GM18867 (cell line): ENCODE measurements at regions not wholly inside any gene's neighbourhood (a gene's known extent, or its start where the extent isn't known, plus 50 kb on each side); places are given as distances from the start of the nearest gene placed in this dataset.
A peak's percentile ranks its signal among the peaks of the same experiment; 100 is the strongest.
"Not testable (repeated sequence)": the region's sequence is repeated elsewhere in the genome, so short reads cannot be mapped to it uniquely, and the experiment has no call there.

Experiments
- ATAC-seq: cut with Tn5 transposase; IDR thresholded peaks from one replicate; pipeline ENCODE4 v1.9.1; 2021; ENCODE audit warnings: mild to moderate bottlenecking, moderate library complexity; ENCODE audit not compliant: unreplicated experiment

- not testable (repeated sequence) for ATAC-seq
Measured at GRCh38 chr5:112026879-112027278, 269.9 kb upstream of the NREP start.

GRCh38 chr5:112025757-112026156 is 268.8 kb upstream of the NREP start:
- ATAC-seq = peak; percentile 90

GRCh38 chr5:112024769-112025168 is 267.8 kb upstream of the NREP start:
- ATAC-seq = no peak

- ATAC-seq = no peak
Measured at GRCh38 chr5:112024221-112024620, 267.2 kb upstream of the NREP start.

GRCh38 chr5:112023766-112024165 is 266.8 kb upstream of the NREP start:
- ATAC-seq = no peak

GRCh38 chr5:112018846-112019245 is 261.9 kb upstream of the NREP start:
- no peak for ATAC-seq

GRCh38 chr5:112016980-112017379 is 260.0 kb upstream of the NREP start:
- no peak for ATAC-seq

- no peak for ATAC-seq
Measured at GRCh38 chr5:112014783-112015395, 257.9 kb upstream of the NREP start.

GRCh38 chr5:112013660-112014059 is 256.7 kb upstream of the NREP start:
- no peak for ATAC-seq

- ATAC-seq = no peak
Measured at GRCh38 chr5:112012104-112012503, 255.1 kb upstream of the NREP start.

- no peak for ATAC-seq
Measured at GRCh38 chr5:112010475-112010874, 253.5 kb upstream of the NREP start.

GRCh38 chr5:112006721-112007120 is 249.7 kb upstream of the NREP start:
- ATAC-seq = no peak

- ATAC-seq = no peak
Measured at GRCh38 chr5:112005623-112005930, 248.6 kb upstream of the NREP start.

- ATAC-seq = peak; percentile 90
Measured at GRCh38 chr5:112004867-112005622, 248.1 kb upstream of the NREP start.

- no peak for ATAC-seq
Measured at GRCh38 chr5:112002376-112002775, 245.4 kb upstream of the NREP start.

GRCh38 chr5:111999286-111999685 is 242.3 kb upstream of the NREP start:
- no peak for ATAC-seq

- ATAC-seq = no peak
Measured at GRCh38 chr5:111998871-111999270, 241.9 kb upstream of the NREP start.

GRCh38 chr5:111997711-111998110 is 240.7 kb upstream of the NREP start:
- ATAC-seq = no peak

GRCh38 chr5:111997308-111997707 is 240.3 kb upstream of the NREP start:
- no peak for ATAC-seq

- ATAC-seq = peak; percentile 59
Measured at GRCh38 chr5:111996574-111996973, 239.6 kb upstream of the NREP start.

GRCh38 chr5:111995701-111996100 is 238.7 kb upstream of the NREP start:
- ATAC-seq = no peak

GRCh38 chr5:111993242-111993641 is 236.2 kb upstream of the NREP start:
- ATAC-seq = peak; percentile 73

GRCh38 chr5:111984044-111984443 is 227.1 kb upstream of the NREP start:
- peak; percentile 58 for ATAC-seq
